ENCODE measurements at regions not wholly inside any gene's neighbourhood (a gene's known extent, or its start where the extent isn't known, plus 50 kb on each side); places are given as distances from the start of the nearest gene placed in this dataset.

- no peak for TF ChIP-seq REST (IDR thresholded peaks at IDR 0.05; ENCODE audit: insufficient read depth in 1 of 2, low read depth in 2 of 2, low read length in 1 of 2)
- TF ChIP-seq CTCF (IDR thresholded peaks at IDR 0.05): no peak
- no peak for TF ChIP-seq POLR2AphosphoS5 (IDR thresholded peaks at IDR 0.05; ENCODE audit: low read depth, low read length)
Observed at GRCh38 chr2:82811946-82812345, 1647.1 kb downstream of the SUCLG1 start.

Data from Panc1 (cell line).